SK-N-SH (cell line): ENCODE measurements at regions not wholly inside any gene's neighbourhood (a gene's known extent, or its start where the extent isn't known, plus 50 kb on each side); places are given as distances from the start of the nearest gene placed in this dataset.

Experiments used
- CTCF ChIA-PET: fragments of 300-600, 350-600 bp; formaldehyde crosslinking; extraction: SDS; loops from one replicate; lab custom pipeline; 2021; lab: Yijun Ruan, JAX
- POLR2A ChIA-PET: fragments of 350-600 bp; sonication (Branson Sonifier 250); formaldehyde crosslinking; extraction: SDS; loops from one replicate; lab custom pipeline; 2020; ENCODE audit warnings: antibody characterized with exemption, inconsistent platforms; lab: Yijun Ruan, JAX
- DNase-seq: peaks from one replicate; pipeline ENCODE4 v3.0.0; 2012
- H2AFZ ChIP-seq: fragments of 200-600 bp; sonication (generic); 2 replicates; pipeline ENCODE4 v1.8.1; 2016; ENCODE audit warnings: antibody characterized with exemption, mild to moderate bottlenecking, low read depth
- H3F3A ChIP-seq: fragments of 200-600 bp; sonication (generic); replicated peaks from 2 replicates; pipeline ENCODE3; 2016; ENCODE audit warnings: antibody characterized with exemption, mild to moderate bottlenecking; ENCODE audit not compliant: insufficient read depth
- H3K27ac ChIP-seq, 2 experiments: fragments of 200-500 bp in 1 of 2; fragments of 200-600 bp in 1 of 2; sonication (Bioruptor generic) in 1 of 2; sonication (generic), shearing (Covaris generic) in 1 of 2; 2 replicates each; pipeline versions ENCODE4 v1.5.1 to v1.6.1; 2014 to 2016; ENCODE audit warnings: low read depth in 2 of 2, inconsistent platforms in 1 of 2, low read length in 1 of 2, mild to moderate bottlenecking in 1 of 2, mixed read lengths in 1 of 2
- H3K27me3 ChIP-seq: fragments of 200-600 bp; sonication (generic), shearing (Covaris generic); 2 replicates; pipeline ENCODE4 v1.6.1; 2016; ENCODE audit warnings: mixed run types; ENCODE audit not compliant: insufficient read depth
- H3K36me3 ChIP-seq, 2 experiments: fragments of 200-500 bp in 1 of 2; fragments of 200-600 bp in 1 of 2; sonication (Bioruptor generic) in 1 of 2; sonication (generic) in 1 of 2; replicated peaks in 1 of 2; 2 replicates each; pipeline versions ENCODE3 to v1.5.1; 2014 to 2016; ENCODE audit warnings: low read length in 1 of 2, mild to moderate bottlenecking in 1 of 2; ENCODE audit not compliant: insufficient read depth in 2 of 2, control insufficient read depth in 1 of 2
- H3K4me1 ChIP-seq, 2 experiments: fragments of 200-500 bp in 1 of 2; fragments of 200-600 bp in 1 of 2; sonication (Bioruptor generic) in 1 of 2; sonication (generic), shearing (Covaris generic) in 1 of 2; 2 replicates each; pipeline versions ENCODE4 v1.5.1 to v1.6.1; 2014 to 2016; ENCODE audit warnings: low read depth in 1 of 2, low read length in 1 of 2, mixed run types in 1 of 2; ENCODE audit not compliant: insufficient read depth in 2 of 2, control insufficient read depth in 1 of 2
- H3K4me2 ChIP-seq: fragments of 200-600 bp; sonication (generic), shearing (Covaris generic); 2 replicates; pipeline ENCODE4 v1.6.1; 2017; ENCODE audit warnings: mixed run types
- H3K4me3 ChIP-seq, 2 experiments: fragments of 200-500 bp in 1 of 2; fragments of 200-600 bp in 1 of 2; sonication (Bioruptor generic) in 1 of 2; sonication (generic), shearing (Covaris generic) in 1 of 2; 2 replicates each; pipeline versions ENCODE4 v1.5.1 to v1.8.1; 2014 to 2016; ENCODE audit warnings: low read depth in 2 of 2, inconsistent platforms in 1 of 2, low read length in 1 of 2, mild to moderate bottlenecking in 1 of 2, mixed read lengths in 1 of 2, moderate library complexity in 1 of 2
- H3K79me2 ChIP-seq: fragments of 200-600 bp; sonication (generic); 2 replicates; pipeline ENCODE4 v1.8.1; 2017; ENCODE audit warnings: mild to moderate bottlenecking; ENCODE audit not compliant: insufficient read depth
- H3K9ac ChIP-seq: fragments of 200-600 bp; sonication (generic); 2 replicates; pipeline ENCODE4 v1.6.1; 2017; ENCODE audit warnings: mixed run types
- H3K9me2 ChIP-seq: fragments of 200-600 bp; sonication (generic); 2 replicates; pipeline ENCODE4 v1.6.1; 2017; ENCODE audit warnings: mixed run types
- H3K9me3 ChIP-seq: fragments of 200-600 bp; sonication (generic); 2 replicates; pipeline ENCODE4 v1.6.1; 2017; ENCODE audit warnings: mixed run types, mild to moderate bottlenecking, moderate library complexity
- H4K20me1 ChIP-seq: fragments of 200-600 bp; sonication (generic); 2 replicates; pipeline ENCODE4 v1.6.1; 2017; ENCODE audit warnings: mild to moderate bottlenecking, mixed run types; ENCODE audit not compliant: insufficient read depth
- ELF1 ChIP-seq: IDR thresholded peaks from 2 replicates; pipeline ENCODE4 v1.4.0; 2012
- EP300 ChIP-seq, 2 experiments: IDR thresholded peaks; 2 replicates each; pipeline versions ENCODE4 v1.4.0 to v1.6.1; 2012; ENCODE audit warnings: borderline replicate concordance in 1 of 2, low read depth in 1 of 2, low read length in 1 of 2
- EZH2phosphoT487 ChIP-seq: fragments of 200-600 bp; sonication (generic); IDR thresholded peaks from 2 replicates; pipeline ENCODE4 v1.6.1; 2017; ENCODE audit warnings: low read depth, mixed run types, mild to moderate bottlenecking, antibody characterized with exemption, moderate library complexity, borderline replicate concordance
- FOXJ3 ChIP-seq: sonication (generic); formaldehyde crosslinking; IDR thresholded peaks from 2 replicates; pipeline ENCODE4 v1.5.1; 2020; ENCODE audit warnings: mild to moderate bottlenecking, missing genetic modification reagents
- FOXM1 ChIP-seq: IDR thresholded peaks from 2 replicates; pipeline ENCODE4 v1.4.0; 2012; ENCODE audit warnings: low read depth, mild to moderate bottlenecking
- GATA2 ChIP-seq: sonication (generic); formaldehyde crosslinking; IDR thresholded peaks from 2 replicates; pipeline ENCODE4 v1.5.0; 2020; ENCODE audit warnings: mild to moderate bottlenecking, missing genetic modification reagents
- JUND ChIP-seq: IDR thresholded peaks from 2 replicates; pipeline ENCODE4 v1.4.0; 2012
- MEF2A ChIP-seq: IDR thresholded peaks from 2 replicates; pipeline ENCODE4 v1.4.0; 2012; ENCODE audit warnings: low read depth, borderline replicate concordance
- NFIC ChIP-seq: IDR thresholded peaks from 2 replicates; pipeline ENCODE4 v1.4.0; 2012; ENCODE audit warnings: borderline replicate concordance
- NRF1 ChIP-seq: IDR thresholded peaks from 2 replicates; pipeline ENCODE4 v1.6.1; 2012; ENCODE audit warnings: low read depth, mild to moderate bottlenecking, low read length
- RAD21 ChIP-seq: IDR thresholded peaks from 2 replicates; pipeline ENCODE4 v1.6.1; 2012; ENCODE audit warnings: mild to moderate bottlenecking, low read length
- RFX5 ChIP-seq: IDR thresholded peaks from 2 replicates; pipeline ENCODE4 v1.6.1; 2012; ENCODE audit warnings: mild to moderate bottlenecking, improper control_type of control experiment, low read length
- RXRA ChIP-seq: IDR thresholded peaks from 2 replicates; pipeline ENCODE4 v1.4.0; 2012; ENCODE audit warnings: low read depth, mild to moderate bottlenecking, borderline replicate concordance
- SIN3A ChIP-seq: IDR thresholded peaks from 2 replicates; pipeline ENCODE4 v1.6.1; 2012; ENCODE audit warnings: low read depth, mild to moderate bottlenecking, low read length, moderate library complexity, borderline replicate concordance
- TAF1 ChIP-seq: IDR thresholded peaks from 2 replicates; pipeline ENCODE4 v1.6.1; 2012; ENCODE audit warnings: low read depth, mild to moderate bottlenecking, low read length, moderate library complexity, borderline replicate concordance
- TCF12 ChIP-seq: IDR thresholded peaks from 2 replicates; pipeline ENCODE4 v1.4.0; 2012
- WGBS: methylation state at CpG from one replicate; pipeline ENCODE4 v1.1.6; 2017; ENCODE audit warnings: low lambda C conversion rate; 5-methylcytosine and 5-hydroxymethylcytosine counted together
- TF ChIP-seq, protein P1 (sequence below): IDR thresholded peaks from 2 replicates; pipeline ENCODE4 v1.4.0; 2012; ENCODE audit warnings: low read depth, borderline replicate concordance
- TF ChIP-seq, protein P2 (sequence below): IDR thresholded peaks from 2 replicates; pipeline ENCODE4; 2012
- TF ChIP-seq, protein P3 (sequence below): IDR thresholded peaks from 2 replicates; pipeline ENCODE4 v1.6.1; 2012; ENCODE audit warnings: mild to moderate bottlenecking, low read depth, low read length, moderate library complexity
- TF ChIP-seq, protein P4 (sequence below): IDR thresholded peaks from 2 replicates; pipeline ENCODE4 v1.4.0; 2012; ENCODE audit warnings: low read depth, borderline replicate concordance
- TF ChIP-seq, protein P5 (sequence below): fragments of 150-350 bp; IDR thresholded peaks from 2 replicates; pipeline ENCODE4 v1.6.1; 2017; ENCODE audit warnings: antibody characterized with exemption, low read length, low read depth, borderline replicate concordance

DNA sequence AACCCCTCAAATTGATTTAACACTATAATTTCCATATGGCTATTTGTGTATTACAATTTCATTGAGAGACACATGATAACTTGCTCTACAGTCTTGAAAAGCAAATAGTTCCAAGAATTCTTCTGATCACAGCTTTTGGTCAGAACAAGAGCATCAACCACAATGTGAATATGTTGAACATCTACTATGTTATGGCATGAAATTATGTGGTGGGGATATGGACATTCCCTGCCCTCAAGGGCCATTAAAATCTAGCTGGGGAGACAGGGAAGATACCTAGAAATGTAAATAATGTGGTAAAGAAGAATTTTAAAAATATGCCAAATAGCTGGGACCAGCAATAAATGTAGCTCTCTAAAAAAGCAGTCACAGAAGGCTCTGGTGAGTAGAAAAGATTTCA, 262.2 kb downstream of the FZD1 start (continued):
- TF ChIP-seq NFIC (no peak), RFX5 (no peak), GATA2 (CRISPR knock-in tag) (no peak), MEF2A (no peak), FOXM1 (no peak)
- TF ChIP-seq, protein P1, sequence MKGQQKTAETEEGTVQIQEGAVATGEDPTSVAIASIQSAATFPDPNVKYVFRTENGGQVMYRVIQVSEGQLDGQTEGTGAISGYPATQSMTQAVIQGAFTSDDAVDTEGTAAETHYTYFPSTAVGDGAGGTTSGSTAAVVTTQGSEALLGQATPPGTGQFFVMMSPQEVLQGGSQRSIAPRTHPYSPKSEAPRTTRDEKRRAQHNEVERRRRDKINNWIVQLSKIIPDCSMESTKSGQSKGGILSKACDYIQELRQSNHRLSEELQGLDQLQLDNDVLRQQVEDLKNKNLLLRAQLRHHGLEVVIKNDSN: no peak

DNA sequence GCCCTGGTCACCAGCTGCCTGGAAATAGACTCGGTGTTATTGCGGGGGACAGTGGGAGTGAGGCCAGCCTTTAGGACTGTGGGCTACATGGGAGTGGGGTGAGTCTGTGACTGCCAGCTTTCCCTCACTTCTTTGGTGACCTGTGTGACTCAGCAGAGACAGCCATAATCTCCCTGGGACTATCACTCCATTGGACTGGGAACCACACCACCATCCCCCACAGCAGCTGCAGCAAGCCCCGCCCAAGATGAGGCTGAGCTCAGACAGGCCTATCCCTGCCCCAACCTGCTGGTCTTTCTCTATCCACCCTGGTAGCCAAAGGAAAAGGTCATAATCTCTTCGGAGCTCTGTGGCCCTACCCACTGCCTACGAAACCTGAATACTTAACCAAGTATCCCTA, 263.2 kb downstream of the FZD1 start:
- ChIA-PET POLR2A (no interaction called here), CTCF (interaction anchor here (0.9 to 1.8 kb wide), 4 partner anchors 10 to 17 kb away, joined by 3 to 5 read pairs (median 4); no protein-coding TSS in a partner anchor)
- WGBS: 46% methylated on average over 5 of the region's 5 CpGs

More for the DNA sequence above, 263.2 kb downstream of the FZD1 start:
- Histone ChIP-seq H3K79me2 (no peaks in the 10 kb centered on the region), H3K27ac (no peak overlapping the region), H3K4me3 (no peak overlapping the region), H3K9me2 (no peaks in the 10 kb centered on the region), H3K27me3 (no peaks in the 10 kb centered on the region), H3F3A (no peaks in the 10 kb centered on the region), H3K4me2 (no peak overlapping the region), H3K4me1 (no peaks in the 10 kb centered on the region), H3K9me3 (peaks cover 8% of the 10 kb centered on the region; the same call in 1 of the 2 replicates), H3K9ac (no peak overlapping the region), H2AFZ (no peak overlapping the region), H3K36me3 (no peaks in the 10 kb centered on the region), H4K20me1 (no peaks in the 10 kb centered on the region)
- TF ChIP-seq TCF12: no peak
- TF ChIP-seq EZH2phosphoT487: no peak
- TF ChIP-seq, protein P2, sequence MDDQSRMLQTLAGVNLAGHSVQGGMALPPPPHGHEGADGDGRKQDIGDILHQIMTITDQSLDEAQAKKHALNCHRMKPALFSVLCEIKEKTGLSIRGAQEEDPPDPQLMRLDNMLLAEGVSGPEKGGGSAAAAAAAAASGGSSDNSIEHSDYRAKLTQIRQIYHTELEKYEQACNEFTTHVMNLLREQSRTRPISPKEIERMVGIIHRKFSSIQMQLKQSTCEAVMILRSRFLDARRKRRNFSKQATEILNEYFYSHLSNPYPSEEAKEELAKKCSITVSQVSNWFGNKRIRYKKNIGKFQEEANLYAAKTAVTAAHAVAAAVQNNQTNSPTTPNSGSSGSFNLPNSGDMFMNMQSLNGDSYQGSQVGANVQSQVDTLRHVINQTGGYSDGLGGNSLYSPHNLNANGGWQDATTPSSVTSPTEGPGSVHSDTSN: no peak
- TF ChIP-seq FOXM1: no peak
- no peak for TF ChIP-seq RAD21
- TF ChIP-seq, protein P3, sequence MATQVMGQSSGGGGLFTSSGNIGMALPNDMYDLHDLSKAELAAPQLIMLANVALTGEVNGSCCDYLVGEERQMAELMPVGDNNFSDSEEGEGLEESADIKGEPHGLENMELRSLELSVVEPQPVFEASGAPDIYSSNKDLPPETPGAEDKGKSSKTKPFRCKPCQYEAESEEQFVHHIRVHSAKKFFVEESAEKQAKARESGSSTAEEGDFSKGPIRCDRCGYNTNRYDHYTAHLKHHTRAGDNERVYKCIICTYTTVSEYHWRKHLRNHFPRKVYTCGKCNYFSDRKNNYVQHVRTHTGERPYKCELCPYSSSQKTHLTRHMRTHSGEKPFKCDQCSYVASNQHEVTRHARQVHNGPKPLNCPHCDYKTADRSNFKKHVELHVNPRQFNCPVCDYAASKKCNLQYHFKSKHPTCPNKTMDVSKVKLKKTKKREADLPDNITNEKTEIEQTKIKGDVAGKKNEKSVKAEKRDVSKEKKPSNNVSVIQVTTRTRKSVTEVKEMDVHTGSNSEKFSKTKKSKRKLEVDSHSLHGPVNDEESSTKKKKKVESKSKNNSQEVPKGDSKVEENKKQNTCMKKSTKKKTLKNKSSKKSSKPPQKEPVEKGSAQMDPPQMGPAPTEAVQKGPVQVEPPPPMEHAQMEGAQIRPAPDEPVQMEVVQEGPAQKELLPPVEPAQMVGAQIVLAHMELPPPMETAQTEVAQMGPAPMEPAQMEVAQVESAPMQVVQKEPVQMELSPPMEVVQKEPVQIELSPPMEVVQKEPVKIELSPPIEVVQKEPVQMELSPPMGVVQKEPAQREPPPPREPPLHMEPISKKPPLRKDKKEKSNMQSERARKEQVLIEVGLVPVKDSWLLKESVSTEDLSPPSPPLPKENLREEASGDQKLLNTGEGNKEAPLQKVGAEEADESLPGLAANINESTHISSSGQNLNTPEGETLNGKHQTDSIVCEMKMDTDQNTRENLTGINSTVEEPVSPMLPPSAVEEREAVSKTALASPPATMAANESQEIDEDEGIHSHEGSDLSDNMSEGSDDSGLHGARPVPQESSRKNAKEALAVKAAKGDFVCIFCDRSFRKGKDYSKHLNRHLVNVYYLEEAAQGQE: no peak
- TF ChIP-seq ELF1: no peak
- no peak for TF ChIP-seq JUND
- TF ChIP-seq, protein P1: no peak
- TF ChIP-seq, protein P4, sequence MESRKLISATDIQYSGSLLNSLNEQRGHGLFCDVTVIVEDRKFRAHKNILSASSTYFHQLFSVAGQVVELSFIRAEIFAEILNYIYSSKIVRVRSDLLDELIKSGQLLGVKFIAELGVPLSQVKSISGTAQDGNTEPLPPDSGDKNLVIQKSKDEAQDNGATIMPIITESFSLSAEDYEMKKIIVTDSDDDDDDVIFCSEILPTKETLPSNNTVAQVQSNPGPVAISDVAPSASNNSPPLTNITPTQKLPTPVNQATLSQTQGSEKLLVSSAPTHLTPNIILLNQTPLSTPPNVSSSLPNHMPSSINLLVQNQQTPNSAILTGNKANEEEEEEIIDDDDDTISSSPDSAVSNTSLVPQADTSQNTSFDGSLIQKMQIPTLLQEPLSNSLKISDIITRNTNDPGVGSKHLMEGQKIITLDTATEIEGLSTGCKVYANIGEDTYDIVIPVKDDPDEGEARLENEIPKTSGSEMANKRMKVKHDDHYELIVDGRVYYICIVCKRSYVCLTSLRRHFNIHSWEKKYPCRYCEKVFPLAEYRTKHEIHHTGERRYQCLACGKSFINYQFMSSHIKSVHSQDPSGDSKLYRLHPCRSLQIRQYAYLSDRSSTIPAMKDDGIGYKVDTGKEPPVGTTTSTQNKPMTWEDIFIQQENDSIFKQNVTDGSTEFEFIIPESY: no peak
- TF ChIP-seq, protein P5, sequence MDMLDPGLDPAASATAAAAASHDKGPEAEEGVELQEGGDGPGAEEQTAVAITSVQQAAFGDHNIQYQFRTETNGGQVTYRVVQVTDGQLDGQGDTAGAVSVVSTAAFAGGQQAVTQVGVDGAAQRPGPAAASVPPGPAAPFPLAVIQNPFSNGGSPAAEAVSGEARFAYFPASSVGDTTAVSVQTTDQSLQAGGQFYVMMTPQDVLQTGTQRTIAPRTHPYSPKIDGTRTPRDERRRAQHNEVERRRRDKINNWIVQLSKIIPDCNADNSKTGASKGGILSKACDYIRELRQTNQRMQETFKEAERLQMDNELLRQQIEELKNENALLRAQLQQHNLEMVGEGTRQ: no peak
- TF ChIP-seq TAF1: no peak
- TF ChIP-seq EP300 (IDR thresholded peaks at IDR 0.05; ENCODE audit: borderline replicate concordance in 1 of 2, low read depth in 1 of 2, low read length in 1 of 2): no peak
- no peak for TF ChIP-seq FOXJ3
- TF ChIP-seq NRF1: no peak
- no peak for TF ChIP-seq SIN3A
- no peak for TF ChIP-seq MEF2A
- no peak for TF ChIP-seq RFX5
- no peak for TF ChIP-seq RXRA
- DNase-seq: no peak
